ENCODE measurements at regions not wholly inside any gene's neighbourhood (a gene's known extent, or its start where the extent isn't known, plus 50 kb on each side); places are given as distances from the start of the nearest gene placed in this dataset.

DNA sequence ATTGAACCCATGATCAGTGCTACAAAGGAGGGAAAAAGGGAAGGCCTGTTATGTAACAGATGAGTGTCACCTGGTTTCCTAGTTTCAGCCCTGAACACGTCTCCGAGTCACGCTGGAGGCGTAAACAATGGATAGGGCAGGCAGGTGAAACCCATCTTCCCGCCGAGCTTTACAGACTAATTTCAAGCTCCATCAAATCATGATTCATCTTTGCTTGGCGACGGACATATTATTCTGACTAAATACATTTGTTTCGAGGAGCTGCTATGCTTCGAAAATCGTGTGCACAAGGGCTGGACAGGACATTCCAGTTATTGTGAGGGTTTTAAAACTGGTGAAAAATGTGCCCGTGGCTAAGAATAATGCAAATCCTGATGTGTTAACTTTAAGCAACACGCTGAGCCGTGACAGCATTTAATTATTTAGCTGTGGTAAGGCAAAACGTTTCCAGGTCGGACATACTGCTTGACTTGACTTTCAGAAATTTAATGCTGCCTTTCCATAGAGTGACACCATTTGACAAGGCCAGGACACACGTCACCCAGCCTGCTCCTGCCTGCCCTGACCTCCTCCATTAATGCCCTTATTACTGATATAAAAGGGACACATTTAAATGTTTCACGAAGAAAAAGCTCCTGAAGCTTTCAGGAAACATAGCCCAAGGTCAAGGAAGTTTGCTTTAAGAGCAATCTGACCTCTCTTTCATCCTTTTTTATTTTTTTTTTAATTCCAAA, 1203.5 kb upstream of the TMEM132C start:
- Histone ChIP-seq H3K36me3 (ENCODE audit: control insufficient read depth, insufficient read depth, low read length) (no peaks in the 10 kb centered on the region), H3K27me3 (ENCODE audit: control insufficient read depth, insufficient read depth, low read length) (no peaks in the 10 kb centered on the region), H3K4me3 (ENCODE audit: low read depth, low read length) (no peak overlapping the region)
- TF ChIP-seq, protein P1, sequence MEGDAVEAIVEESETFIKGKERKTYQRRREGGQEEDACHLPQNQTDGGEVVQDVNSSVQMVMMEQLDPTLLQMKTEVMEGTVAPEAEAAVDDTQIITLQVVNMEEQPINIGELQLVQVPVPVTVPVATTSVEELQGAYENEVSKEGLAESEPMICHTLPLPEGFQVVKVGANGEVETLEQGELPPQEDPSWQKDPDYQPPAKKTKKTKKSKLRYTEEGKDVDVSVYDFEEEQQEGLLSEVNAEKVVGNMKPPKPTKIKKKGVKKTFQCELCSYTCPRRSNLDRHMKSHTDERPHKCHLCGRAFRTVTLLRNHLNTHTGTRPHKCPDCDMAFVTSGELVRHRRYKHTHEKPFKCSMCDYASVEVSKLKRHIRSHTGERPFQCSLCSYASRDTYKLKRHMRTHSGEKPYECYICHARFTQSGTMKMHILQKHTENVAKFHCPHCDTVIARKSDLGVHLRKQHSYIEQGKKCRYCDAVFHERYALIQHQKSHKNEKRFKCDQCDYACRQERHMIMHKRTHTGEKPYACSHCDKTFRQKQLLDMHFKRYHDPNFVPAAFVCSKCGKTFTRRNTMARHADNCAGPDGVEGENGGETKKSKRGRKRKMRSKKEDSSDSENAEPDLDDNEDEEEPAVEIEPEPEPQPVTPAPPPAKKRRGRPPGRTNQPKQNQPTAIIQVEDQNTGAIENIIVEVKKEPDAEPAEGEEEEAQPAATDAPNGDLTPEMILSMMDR (IDR thresholded peaks at IDR 0.05; ENCODE audit: insufficient read depth, low read length, poor library complexity, severe bottlenecking) = no peak
- no peak for DNase-seq (ENCODE audit: low read depth)

DNA sequence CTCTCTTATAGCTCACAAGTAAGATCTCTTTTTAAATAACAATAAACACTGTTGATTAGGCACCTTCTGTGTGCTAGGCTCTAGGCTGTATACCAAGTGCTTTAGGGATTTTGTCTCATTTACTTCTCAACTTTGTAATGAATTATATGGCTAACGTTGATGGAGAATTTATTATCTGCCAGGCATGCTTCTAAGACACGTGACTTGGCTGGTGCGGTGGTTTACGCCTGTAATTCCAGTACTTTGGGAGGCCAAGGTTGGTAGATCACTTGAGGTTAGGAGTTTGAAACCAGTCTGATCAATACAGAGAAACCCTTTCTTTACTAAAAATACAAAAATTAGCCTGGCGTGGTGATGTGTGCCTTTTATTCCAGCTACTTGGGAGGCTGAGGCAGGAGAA, 1202.8 kb upstream of the TMEM132C start:
- Histone ChIP-seq H3K36me3 (ENCODE audit: control insufficient read depth, insufficient read depth, low read length) (no peaks in the 10 kb centered on the region), H3K27me3 (ENCODE audit: control insufficient read depth, insufficient read depth, low read length) (no peaks in the 10 kb centered on the region), H3K4me3 (ENCODE audit: low read depth, low read length) (no peak overlapping the region)
- TF ChIP-seq, protein P1 (IDR thresholded peaks at IDR 0.05; ENCODE audit: insufficient read depth, low read length, poor library complexity, severe bottlenecking) = no peak
- DNase-seq (ENCODE audit: low read depth) = no peak

DNA sequence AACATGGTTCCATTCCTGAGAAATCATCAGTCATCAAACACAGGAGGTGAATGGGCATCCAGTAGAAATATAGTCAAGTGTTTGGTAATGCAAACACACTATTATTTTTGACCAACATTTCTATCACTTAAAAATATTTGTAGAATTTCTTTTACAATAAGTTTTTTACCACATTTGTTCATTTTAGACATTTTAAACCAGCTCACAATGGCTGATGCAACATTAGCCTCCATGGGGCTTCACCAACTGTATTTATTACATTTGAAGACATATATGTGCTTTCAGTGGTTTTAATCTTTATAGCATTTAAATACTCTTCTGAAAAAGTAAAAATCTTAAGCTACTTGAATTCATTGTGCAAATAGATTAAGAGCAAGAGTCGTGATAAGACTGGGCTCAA, 1201.4 kb upstream of the TMEM132C start:
- H3K4me3 ChIP-seq (ENCODE audit: low read depth, low read length) = no peak overlapping the region
- TF ChIP-seq, protein P1 (IDR thresholded peaks at IDR 0.05; ENCODE audit: insufficient read depth, low read length, poor library complexity, severe bottlenecking) = no peak

DNA sequence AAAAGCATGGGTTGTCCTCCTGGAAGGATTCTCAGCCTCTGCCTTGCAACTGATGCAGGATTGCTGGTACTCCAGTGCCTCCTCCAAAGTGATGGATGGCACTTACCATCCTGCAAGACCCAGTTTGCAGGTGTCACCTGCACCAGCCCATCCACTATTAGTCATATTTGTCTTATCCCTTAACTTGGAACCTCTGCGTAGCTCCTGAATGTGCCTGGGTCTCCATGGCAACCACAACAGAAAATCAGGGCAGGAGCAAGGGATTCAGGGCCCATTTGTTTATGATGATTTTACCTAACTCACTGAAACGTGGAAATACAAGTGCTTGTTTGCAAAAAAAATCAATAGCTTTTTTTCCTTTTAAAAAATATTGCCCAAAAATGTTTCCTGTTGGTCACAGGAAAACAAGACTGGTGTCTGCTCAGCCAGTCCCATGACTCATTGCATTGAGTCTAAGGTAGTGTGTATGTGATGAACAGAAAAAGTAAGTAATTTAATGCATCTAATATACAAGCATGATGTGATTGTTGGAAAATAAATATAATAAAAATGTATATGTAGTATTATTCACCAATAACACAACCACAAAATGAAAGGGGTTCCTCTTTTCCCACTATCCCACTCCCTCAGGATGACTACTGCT, 1196.3 kb upstream of the TMEM132C start:
- DNase-seq (ENCODE audit: low read depth) = no peak
- Histone ChIP-seq H3K36me3 (ENCODE audit: control insufficient read depth, insufficient read depth, low read length) (no peaks in the 10 kb centered on the region), H3K4me3 (ENCODE audit: low read depth, low read length) (no peak overlapping the region), H3K27me3 (ENCODE audit: control insufficient read depth, insufficient read depth, low read length) (no peaks in the 10 kb centered on the region)
- TF ChIP-seq, protein P1 (IDR thresholded peaks at IDR 0.05; ENCODE audit: insufficient read depth, low read length, poor library complexity, severe bottlenecking) = no peak

More for the DNA sequence above, 1201.4 kb upstream of the TMEM132C start:
- no peaks in the 10 kb centered on the region for H3K36me3 ChIP-seq (ENCODE audit: control insufficient read depth, insufficient read depth, low read length)
- DNase-seq (ENCODE audit: low read depth) = no peak
- no peaks in the 10 kb centered on the region for H3K27me3 ChIP-seq (ENCODE audit: control insufficient read depth, insufficient read depth, low read length)

DNA sequence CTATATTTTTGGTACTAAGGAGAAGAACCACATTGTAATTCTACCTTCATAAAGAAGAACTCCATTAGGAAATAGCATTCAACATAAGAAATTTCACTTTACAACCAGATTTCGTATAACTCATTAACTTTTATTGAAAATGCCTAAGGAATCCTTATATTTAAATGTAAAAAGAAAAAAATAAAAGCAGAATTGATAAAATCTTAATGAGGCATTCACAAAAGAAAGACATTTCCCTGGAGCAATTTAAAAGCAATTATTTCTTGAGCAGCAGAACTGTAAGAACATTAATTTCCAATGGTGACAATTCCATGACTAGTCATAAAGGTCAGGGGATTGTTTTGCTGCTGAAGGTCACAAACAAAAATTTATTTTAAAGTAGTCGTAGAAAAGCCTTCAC, 1192.8 kb upstream of the TMEM132C start:
- Histone ChIP-seq H3K27me3 (ENCODE audit: control insufficient read depth, insufficient read depth, low read length) (no peaks in the 10 kb centered on the region), H3K36me3 (ENCODE audit: control insufficient read depth, insufficient read depth, low read length) (no peaks in the 10 kb centered on the region), H3K4me3 (ENCODE audit: low read depth, low read length) (no peak overlapping the region)
- no peak for DNase-seq (ENCODE audit: low read depth)
- TF ChIP-seq, protein P1 (IDR thresholded peaks at IDR 0.05; ENCODE audit: insufficient read depth, low read length, poor library complexity, severe bottlenecking) = no peak
